K562 (cell line): ENCODE measurements at regions not wholly inside any gene's neighbourhood (a gene's known extent, or its start where the extent isn't known, plus 50 kb on each side); places are given as distances from the start of the nearest gene placed in this dataset.

Source experiments
- ATAC-seq: fragments of 200-7000 bp; cut with Tn5 transposase; 3 replicates; pipeline ENCODE4 v1.9.1; 2020; ENCODE audit warnings: moderate library complexity
- BruUV-seq: library from RNA; stranded (reverse); fragments of 400-500 nt; replicated peaks from 2 replicates; lab custom pipeline; 2021; lab: Mats Ljungman, UMichigan
- CTCF ChIA-PET: fragments of 300-600 bp; formaldehyde crosslinking; extraction: SDS; loops from one replicate; lab custom pipeline; 2021; ENCODE audit warnings: low intra/inter-chr PET ratio; lab: Yijun Ruan, JAX
- POLR2A ChIA-PET: fragments of 300-600, 350-650 bp; sonication (Branson Sonifier 250); formaldehyde crosslinking; extraction: SDS; loops from one replicate; lab custom pipeline; 2021; ENCODE audit warnings: antibody characterized with exemption, inconsistent platforms; lab: Yijun Ruan, JAX
- DNase-seq, 4 experiments: peaks; one replicate each; pipeline versions ENCODE4 v3.0.0 to v3.0.0-alpha.2; 2011 to 2018; ENCODE audit warnings: low spot score in 3 of 4, mixed read lengths in 3 of 4; ENCODE audit errors: extremely low read depth in 1 of 4
- FAIRE-seq: peaks from 2 replicates; lab custom pipeline; 2011; peaks lifted over from hg19 to GRCh38; lab: Jason Lieb, UNC
- H2AFZ ChIP-seq: 2 replicates; pipeline ENCODE4 v1.6.0; 2011; ENCODE audit warnings: low read depth, low read length, control low read depth, inconsistent platforms
- H3K27ac ChIP-seq: fragments of 200-600 bp; 3 replicates; pipeline ENCODE4 v1.8.0; 2011; ENCODE audit warnings: low read depth, mild to moderate bottlenecking, control low read depth, inconsistent platforms, low read length, moderate library complexity, mixed read lengths; ENCODE audit errors: extremely low read depth
- H3K27me3 ChIP-seq, 2 experiments: fragments of 300-600 bp in 1 of 2; 2 replicates in 1 of 2; 3 replicates in 1 of 2; pipeline versions ENCODE4 v1.6.0 to v1.8.0; 2011; ENCODE audit warnings: inconsistent platforms in 2 of 2, low read length in 2 of 2, mild to moderate bottlenecking in 1 of 2, mixed read lengths in 1 of 2, moderate library complexity in 1 of 2; ENCODE audit not compliant: control insufficient read depth in 2 of 2, insufficient read depth in 2 of 2
- H3K36me3 ChIP-seq: fragments of 300-600 bp; 3 replicates; pipeline ENCODE4 v1.8.0; 2011; ENCODE audit warnings: mild to moderate bottlenecking, low read length, inconsistent platforms; ENCODE audit not compliant: control insufficient read depth, insufficient read depth
- H3K4me1 ChIP-seq, 2 experiments: fragments of 200-600 bp in 1 of 2; replicated peaks in 1 of 2; 2 replicates in 1 of 2; 3 replicates in 1 of 2; pipeline versions ENCODE4 v1.5.1 to v1.8.0; 2011; ENCODE audit warnings: inconsistent platforms in 2 of 2, low read length in 2 of 2, mild to moderate bottlenecking in 1 of 2, mixed read lengths in 1 of 2, moderate library complexity in 1 of 2; ENCODE audit not compliant: control insufficient read depth in 2 of 2, insufficient read depth in 2 of 2
- H3K4me2 ChIP-seq: 2 replicates; pipeline ENCODE4 v1.6.1; 2011; ENCODE audit warnings: low read length, control low read depth, inconsistent platforms, mixed read lengths; ENCODE audit not compliant: insufficient read depth
- H3K4me3 ChIP-seq: fragments of 200-600 bp; sonication (generic), shearing (Covaris generic); 2 replicates; pipeline ENCODE4 v1.5.1; 2016; ENCODE audit warnings: control low read depth, inconsistent platforms
- H3K79me2 ChIP-seq: fragments of 200-600 bp; 3 replicates; pipeline ENCODE4 v1.8.0; 2011; ENCODE audit warnings: low read length, inconsistent platforms; ENCODE audit not compliant: control insufficient read depth, insufficient read depth
- H3K9ac ChIP-seq, 2 experiments: 2 replicates each; pipeline versions ENCODE4 v1.6.0 to v1.6.1; 2011; ENCODE audit warnings: low read depth in 2 of 2, low read length in 2 of 2, control low read depth in 1 of 2, inconsistent platforms in 1 of 2, mild to moderate bottlenecking in 1 of 2, mixed read lengths in 1 of 2; ENCODE audit not compliant: insufficient read depth in 1 of 2
- H3K9me1 ChIP-seq: one replicate; pipeline ENCODE4 v1.6.0; 2011; ENCODE audit warnings: inconsistent platforms, mild to moderate bottlenecking, low read length, moderate library complexity; ENCODE audit not compliant: control insufficient read depth, insufficient read depth
- H3K9me3 ChIP-seq: replicated peaks from 2 replicates; pipeline ENCODE4 v1.5.1; 2011; ENCODE audit warnings: low read depth, low read length, inconsistent platforms; ENCODE audit not compliant: control insufficient read depth, insufficient read depth
- H4K20me1 ChIP-seq: replicated peaks from 2 replicates; pipeline ENCODE4 v1.6.1; 2011; ENCODE audit warnings: low read length, inconsistent platforms, mixed read lengths; ENCODE audit not compliant: control insufficient read depth, insufficient read depth
- ARNT ChIP-seq, 2 experiments: fragments of 450-650 bp; IDR thresholded peaks; 2 replicates each; pipeline ENCODE4 v1.6.1; 2016; ENCODE audit warnings: mild to moderate bottlenecking in 1 of 2
- FOXP1 ChIP-seq: sonication (generic); formaldehyde crosslinking; IDR thresholded peaks from 2 replicates; pipeline ENCODE4 v1.8.0; 2022; ENCODE audit warnings: mild to moderate bottlenecking, missing genetic modification reagents
- KLF6 ChIP-seq: fragments of 250-450 bp; sonication (Bioruptor Pico); IDR thresholded peaks from 2 replicates; pipeline ENCODE4 v1.4.0; 2020; ENCODE audit warnings: mild to moderate bottlenecking, moderate library complexity, borderline replicate concordance
- MIER1 ChIP-seq: fragments of 450-650 bp; IDR thresholded peaks from 2 replicates; pipeline ENCODE4 v1.6.1; 2016; ENCODE audit warnings: antibody characterized with exemption, mild to moderate bottlenecking, low read depth
- MLLT1 ChIP-seq, 2 experiments: fragments of 450-650 bp; IDR thresholded peaks; 2 replicates each; pipeline ENCODE4 v1.6.1; 2016
- NR2C2 ChIP-seq, 2 experiments: fragments of 200-800 bp in 1 of 2; sonication (Bioruptor generic) in 1 of 2; sonication (generic) in 1 of 2; formaldehyde crosslinking in 1 of 2; IDR thresholded peaks; 2 replicates each; pipeline versions ENCODE4 v1.6.1 to v1.8.0; 2016 to 2022; ENCODE audit warnings: mild to moderate bottlenecking in 1 of 2, missing compliant biosample characterization in 1 of 2, missing genetic modification characterization in 1 of 2, missing genetic modification reagents in 1 of 2
- ZBTB43 ChIP-seq: sonication (generic); formaldehyde crosslinking; IDR thresholded peaks from 2 replicates; pipeline ENCODE4 v1.8.0; 2023; ENCODE audit warnings: mild to moderate bottlenecking, missing genetic modification reagents
- ZFP1 ChIP-seq: fragments of 450-650 bp; formaldehyde crosslinking; IDR thresholded peaks from 2 replicates; pipeline ENCODE4 v1.4.0; 2020; ENCODE audit warnings: mild to moderate bottlenecking, mixed read lengths
- ZNF212 ChIP-seq: fragments of 450-650 bp; formaldehyde crosslinking; IDR thresholded peaks from 2 replicates; pipeline ENCODE4 v1.4.0; 2020; ENCODE audit warnings: mild to moderate bottlenecking
- ZNF589 ChIP-seq: fragments of 200-800 bp; sonication (Bioruptor generic); IDR thresholded peaks from 2 replicates; pipeline ENCODE4 v1.6.1; 2016; ENCODE audit warnings: low read depth, missing genetic modification characterization, missing compliant biosample characterization
- ZNF75A ChIP-seq: fragments of 450-650 bp; formaldehyde crosslinking; IDR thresholded peaks from 2 replicates; pipeline ENCODE4 v1.4.0; 2020; ENCODE audit warnings: mild to moderate bottlenecking
- ZNF785 ChIP-seq: fragments of 250-450 bp; sonication (Bioruptor Pico); IDR thresholded peaks from 2 replicates; pipeline ENCODE4 v1.4.0; 2020; ENCODE audit warnings: mild to moderate bottlenecking
- WGBS: fragments of 100-300 bp; shearing (Covaris generic); methylation state at CpG from one replicate; pipeline ENCODE4 v1.1.6; 2016; ENCODE audit warnings: low coverage, mixed read lengths; ENCODE audit not compliant: insufficient coverage; ENCODE audit errors: missing lambda C conversion rate; 5-methylcytosine and 5-hydroxymethylcytosine counted together
- in situ Hi-C: fragments of 300-500 bp; cut with MboI; formaldehyde crosslinking; loops from 4 replicates; pipeline ENCODE4 v1.15.0; 2018; ENCODE audit warnings: inconsistent platforms, mixed read lengths
- intact Hi-C: fragments of 100-400 bp; cut with micrococcal nuclease; formaldehyde crosslinking; loops from 2 replicates; pipeline ENCODE4 v1.14.2; 2022
- TF ChIP-seq, protein P1 (sequence below): fragments of 450-650 bp; formaldehyde crosslinking; IDR thresholded peaks from 2 replicates; pipeline ENCODE4 v1.4.0; 2020; ENCODE audit warnings: mild to moderate bottlenecking, moderate library complexity
- TF ChIP-seq, protein P2 (sequence below): sonication (generic); formaldehyde crosslinking; IDR thresholded peaks from 2 replicates; pipeline ENCODE4 v1.8.0; 2022; ENCODE audit warnings: mild to moderate bottlenecking, low read depth, missing genetic modification reagents
- TF ChIP-seq, protein P3 (sequence below): sonication (generic); formaldehyde crosslinking; IDR thresholded peaks from 2 replicates; pipeline ENCODE4 v1.8.0; 2022; ENCODE audit warnings: mild to moderate bottlenecking, missing genetic modification reagents

GRCh38 chr18:43664487-43665008 lies 387.3 kb upstream of the SYT4 start:
- DNase-seq, result no peak
- Histone ChIP-seq H3K4me2 (no peak overlapping the region), H3K4me1 (no peaks in the 10 kb centered on the region), H2AFZ (no peak overlapping the region), H3K9ac (no peak overlapping the region), H4K20me1 (no peaks in the 10 kb centered on the region), H3K27ac (no peak overlapping the region), H3K79me2 (no peaks in the 10 kb centered on the region), H3K4me3 (no peak overlapping the region), H3K36me3 (no peaks in the 10 kb centered on the region), H3K9me3 (no peaks in the 10 kb centered on the region), H3K9me1 (no peaks in the 10 kb centered on the region), H3K27me3 (no peaks in the 10 kb centered on the region)
- intact Hi-C loops, result no loop called here
- FAIRE-seq, result no peak
- no peak for ATAC-seq
- WGBS, result 0% methylated on average over 3 of the region's 3 CpGs
- ChIA-PET POLR2A (no interaction called here), CTCF (no interaction called here)
- no TSS peak for BruUV-seq
- in situ Hi-C loops, result no loop called here
- TF ChIP-seq NR2C2 (CRISPR knock-in tag; IDR thresholded peaks at IDR 0.05) (no peak), NR2C2 (tag; IDR thresholded peaks at IDR 0.05) (no peak), ZFP1 (no peak), ZNF75A (CRISPR knock-in tag) (no peak), ZBTB43 (CRISPR knock-in tag) (no peak), MIER1 (no peak), MLLT1 (IDR thresholded peaks at IDR 0.05) (no peak), ZNF785 (CRISPR knock-in tag) (no peak), ZNF212 (CRISPR knock-in tag) (no peak), KLF6 (CRISPR knock-in tag) (no peak), ZNF589 (no peak), FOXP1 (CRISPR knock-in tag) (no peak), ARNT (IDR thresholded peaks at IDR 0.05) (no peak)
- TF ChIP-seq, protein P1, sequence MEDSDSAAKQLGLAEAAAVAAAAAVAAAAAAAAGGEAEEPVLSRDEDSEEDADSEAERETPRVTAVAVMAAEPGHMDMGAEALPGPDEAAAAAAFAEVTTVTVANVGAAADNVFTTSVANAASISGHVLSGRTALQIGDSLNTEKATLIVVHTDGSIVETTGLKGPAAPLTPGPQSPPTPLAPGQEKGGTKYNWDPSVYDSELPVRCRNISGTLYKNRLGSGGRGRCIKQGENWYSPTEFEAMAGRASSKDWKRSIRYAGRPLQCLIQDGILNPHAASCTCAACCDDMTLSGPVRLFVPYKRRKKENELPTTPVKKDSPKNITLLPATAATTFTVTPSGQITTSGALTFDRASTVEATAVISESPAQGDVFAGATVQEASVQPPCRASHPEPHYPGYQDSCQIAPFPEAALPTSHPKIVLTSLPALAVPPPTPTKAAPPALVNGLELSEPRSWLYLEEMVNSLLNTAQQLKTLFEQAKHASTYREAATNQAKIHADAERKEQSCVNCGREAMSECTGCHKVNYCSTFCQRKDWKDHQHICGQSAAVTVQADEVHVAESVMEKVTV, result no peak
- TF ChIP-seq, protein P2, sequence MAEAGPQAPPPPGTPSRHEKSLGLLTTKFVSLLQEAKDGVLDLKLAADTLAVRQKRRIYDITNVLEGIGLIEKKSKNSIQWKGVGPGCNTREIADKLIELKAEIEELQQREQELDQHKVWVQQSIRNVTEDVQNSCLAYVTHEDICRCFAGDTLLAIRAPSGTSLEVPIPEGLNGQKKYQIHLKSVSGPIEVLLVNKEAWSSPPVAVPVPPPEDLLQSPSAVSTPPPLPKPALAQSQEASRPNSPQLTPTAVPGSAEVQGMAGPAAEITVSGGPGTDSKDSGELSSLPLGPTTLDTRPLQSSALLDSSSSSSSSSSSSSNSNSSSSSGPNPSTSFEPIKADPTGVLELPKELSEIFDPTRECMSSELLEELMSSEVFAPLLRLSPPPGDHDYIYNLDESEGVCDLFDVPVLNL (CRISPR knock-in tag), result no peak
- TF ChIP-seq, protein P3, sequence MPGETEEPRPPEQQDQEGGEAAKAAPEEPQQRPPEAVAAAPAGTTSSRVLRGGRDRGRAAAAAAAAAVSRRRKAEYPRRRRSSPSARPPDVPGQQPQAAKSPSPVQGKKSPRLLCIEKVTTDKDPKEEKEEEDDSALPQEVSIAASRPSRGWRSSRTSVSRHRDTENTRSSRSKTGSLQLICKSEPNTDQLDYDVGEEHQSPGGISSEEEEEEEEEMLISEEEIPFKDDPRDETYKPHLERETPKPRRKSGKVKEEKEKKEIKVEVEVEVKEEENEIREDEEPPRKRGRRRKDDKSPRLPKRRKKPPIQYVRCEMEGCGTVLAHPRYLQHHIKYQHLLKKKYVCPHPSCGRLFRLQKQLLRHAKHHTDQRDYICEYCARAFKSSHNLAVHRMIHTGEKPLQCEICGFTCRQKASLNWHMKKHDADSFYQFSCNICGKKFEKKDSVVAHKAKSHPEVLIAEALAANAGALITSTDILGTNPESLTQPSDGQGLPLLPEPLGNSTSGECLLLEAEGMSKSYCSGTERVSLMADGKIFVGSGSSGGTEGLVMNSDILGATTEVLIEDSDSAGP (CRISPR knock-in tag), result no peak
